A673 (cell line): ENCODE measurements at regions not wholly inside any gene's neighbourhood (a gene's known extent, or its start where the extent isn't known, plus 50 kb on each side); places are given as distances from the start of the nearest gene placed in this dataset.

Source experiments
- BruUV-seq: library from RNA; stranded (reverse); fragments of 400-500 nt; replicated peaks from 2 replicates; lab custom pipeline; 2021; lab: Mats Ljungman, UMichigan
- CTCF ChIA-PET: fragments of 300-600 bp; sonication (Branson Sonifier 250); formaldehyde crosslinking; loops from one replicate; lab custom pipeline; 2022; ENCODE audit warnings: antibody characterized with exemption; lab: Charles Lee
- POLR2A ChIA-PET: fragments of 300-600 bp; sonication (Branson Sonifier 250); formaldehyde crosslinking; loops from one replicate; lab custom pipeline; 2022; ENCODE audit warnings: antibody characterized with exemption; ENCODE audit not compliant: low non-redundant PET; lab: Charles Lee
- DNase-seq: peaks from one replicate; pipeline ENCODE4 v3.0.0-alpha.2; 2015; ENCODE audit warnings: low spot score
- H3K27ac ChIP-seq: fragments of 200-600 bp; sonication (generic); 2 replicates; pipeline ENCODE4 v1.5.1; 2016; ENCODE audit warnings: mixed run types, low read depth, mild to moderate bottlenecking, mixed read lengths, antibody characterized with exemption, low read length; ENCODE audit not compliant: poor library complexity, severe bottlenecking
- H3K27me3 ChIP-seq: fragments of 200-600 bp; sonication (generic); replicated peaks from 2 replicates; pipeline ENCODE4 v1.6.1; 2017; ENCODE audit warnings: mixed run types, low read depth, mild to moderate bottlenecking, mixed read lengths, antibody characterized with exemption, low read length; ENCODE audit not compliant: insufficient read depth, poor library complexity
- H3K36me3 ChIP-seq: fragments of 200-600 bp; sonication (generic); 2 replicates; pipeline ENCODE4 v1.6.1; 2016; ENCODE audit warnings: mixed run types, mild to moderate bottlenecking, mixed read lengths, antibody characterized with exemption, low read length; ENCODE audit not compliant: insufficient read depth, poor library complexity, severe bottlenecking
- H3K4me1 ChIP-seq: fragments of 200-600 bp; sonication (generic); 2 replicates; pipeline ENCODE4 v1.6.1; 2017; ENCODE audit warnings: mixed run types, mild to moderate bottlenecking, mixed read lengths, antibody characterized with exemption, low read length; ENCODE audit not compliant: insufficient read depth, poor library complexity, severe bottlenecking
- H3K4me3 ChIP-seq: fragments of 200-600 bp; sonication (generic); 2 replicates; pipeline ENCODE4 v1.5.1; 2016; ENCODE audit warnings: low read depth, mixed run types, mild to moderate bottlenecking, mixed read lengths, low read length; ENCODE audit not compliant: poor library complexity, severe bottlenecking
- H3K9me3 ChIP-seq: fragments of 200-600 bp; sonication (generic); 2 replicates; pipeline ENCODE4 v1.6.1; 2016; ENCODE audit warnings: mixed run types, low read depth, mild to moderate bottlenecking, mixed read lengths, antibody characterized with exemption, low read length; ENCODE audit not compliant: poor library complexity, severe bottlenecking
- EZH2 ChIP-seq: fragments of 200-600 bp; sonication (generic); IDR thresholded peaks from 2 replicates; pipeline ENCODE4 v1.6.1; 2017; ENCODE audit warnings: borderline replicate concordance, low read depth, mild to moderate bottlenecking, mixed read lengths, antibody characterized with exemption, low read length; ENCODE audit not compliant: poor library complexity, severe bottlenecking
- intact Hi-C: fragments of 100-400 bp; cut with micrococcal nuclease; formaldehyde crosslinking; loops from one replicate; pipeline ENCODE4 v1.10.0; 2022; ENCODE audit not compliant: unreplicated experiment
- TF ChIP-seq, protein P1 (sequence below): fragments of 300-800, 200-600 bp; sonication (generic); conservative IDR thresholded peaks from 2 replicates; pipeline ENCODE4 v1.5.1; 2017; ENCODE audit warnings: low read depth, mild to moderate bottlenecking, antibody characterized with exemption, low read length, moderate library complexity, mixed read lengths

- Histone ChIP-seq H3K9me3 (no peaks in the 10 kb centered on the region), H3K4me1 (no peaks in the 10 kb centered on the region), H3K27ac (no peak overlapping the region), H3K4me3 (no peak overlapping the region), H3K27me3 (no peaks in the 10 kb centered on the region), H3K36me3 (no peaks in the 10 kb centered on the region)
- intact Hi-C loops: no loop called here
- no peak for DNase-seq
- no TSS peak for BruUV-seq
- TF ChIP-seq, protein P1, sequence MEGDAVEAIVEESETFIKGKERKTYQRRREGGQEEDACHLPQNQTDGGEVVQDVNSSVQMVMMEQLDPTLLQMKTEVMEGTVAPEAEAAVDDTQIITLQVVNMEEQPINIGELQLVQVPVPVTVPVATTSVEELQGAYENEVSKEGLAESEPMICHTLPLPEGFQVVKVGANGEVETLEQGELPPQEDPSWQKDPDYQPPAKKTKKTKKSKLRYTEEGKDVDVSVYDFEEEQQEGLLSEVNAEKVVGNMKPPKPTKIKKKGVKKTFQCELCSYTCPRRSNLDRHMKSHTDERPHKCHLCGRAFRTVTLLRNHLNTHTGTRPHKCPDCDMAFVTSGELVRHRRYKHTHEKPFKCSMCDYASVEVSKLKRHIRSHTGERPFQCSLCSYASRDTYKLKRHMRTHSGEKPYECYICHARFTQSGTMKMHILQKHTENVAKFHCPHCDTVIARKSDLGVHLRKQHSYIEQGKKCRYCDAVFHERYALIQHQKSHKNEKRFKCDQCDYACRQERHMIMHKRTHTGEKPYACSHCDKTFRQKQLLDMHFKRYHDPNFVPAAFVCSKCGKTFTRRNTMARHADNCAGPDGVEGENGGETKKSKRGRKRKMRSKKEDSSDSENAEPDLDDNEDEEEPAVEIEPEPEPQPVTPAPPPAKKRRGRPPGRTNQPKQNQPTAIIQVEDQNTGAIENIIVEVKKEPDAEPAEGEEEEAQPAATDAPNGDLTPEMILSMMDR: no peak
- TF ChIP-seq EZH2: no peak
- CTCF ChIA-PET: no interaction called here
- POLR2A ChIA-PET: no interaction called here
These were observed 2112.2 kb upstream of the C9orf72 start for GRCh38 chr9:29685531-29685930.

GRCh38 chr9:29691145-29691544, 2117.9 kb upstream of the C9orf72 start:
- TSS peak; percentile 77 for BruUV-seq
- DNase-seq: no peak
- POLR2A ChIA-PET: no interaction called here
- intact Hi-C loops: loop anchor here (2.0 to 5.0 kb wide), 5 partner anchors 134 to 669 kb away; partner anchors contain the start of gene LINGO2
- Histone ChIP-seq H3K9me3 (peaks cover 4% of the 10 kb centered on the region), H3K27ac (no peak overlapping the region), H3K27me3 (no peaks in the 10 kb centered on the region), H3K4me1 (peaks cover 12% of the 10 kb centered on the region), H3K4me3 (no peak overlapping the region), H3K36me3 (no peaks in the 10 kb centered on the region)
- TF ChIP-seq, protein P1: no peak
- TF ChIP-seq EZH2: no peak
- CTCF ChIA-PET: no interaction called here

DNA sequence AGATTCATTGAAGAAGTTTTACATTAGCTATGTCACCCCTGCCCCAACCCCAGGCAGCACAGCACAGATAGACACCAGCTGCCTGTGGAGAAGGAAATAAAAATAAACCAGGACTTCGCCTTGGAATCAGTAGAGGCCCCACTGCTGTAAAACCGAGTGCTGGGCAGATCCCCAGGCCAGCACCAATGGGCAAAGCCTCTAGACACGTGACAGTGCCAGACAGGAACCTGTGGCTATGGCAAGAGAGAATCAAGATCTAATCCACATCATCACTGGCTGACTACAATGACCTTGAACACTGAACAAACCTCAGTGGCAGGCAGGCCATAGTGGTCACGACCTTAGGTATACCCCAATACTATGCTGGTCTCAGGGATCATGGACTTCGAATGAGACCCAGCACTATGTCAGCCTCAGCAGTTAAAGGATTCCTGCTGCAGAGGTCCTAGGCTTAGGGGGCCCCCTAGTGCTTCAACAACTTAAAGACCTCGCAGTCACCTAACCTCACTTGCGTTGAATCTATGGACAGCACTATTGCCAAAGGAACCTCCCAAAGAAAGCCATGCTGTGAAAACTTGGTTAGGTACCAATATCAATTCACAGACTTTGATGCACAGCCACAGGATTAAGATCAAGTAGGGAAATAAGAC, 2118.6 kb upstream of the C9orf72 start:
- H3K4me1 ChIP-seq: peaks cover 12% of the 10 kb centered on the region
- peaks cover 4% of the 10 kb centered on the region for H3K9me3 ChIP-seq
- TF ChIP-seq, protein P1: peak; percentile 73
- no peak for TF ChIP-seq EZH2
- peak; percentile 89 for DNase-seq
- intact Hi-C loops: loop anchor here (2.0 to 5.0 kb wide), 5 partner anchors 135 to 670 kb away; partner anchors contain the start of gene LINGO2
- BruUV-seq: no TSS peak
- ChIA-PET POLR2A (no interaction called here), CTCF (no interaction called here)
- no peaks in the 10 kb centered on the region for H3K36me3 ChIP-seq
- no peak overlapping the region for H3K27ac ChIP-seq
- H3K4me3 ChIP-seq: no peak overlapping the region
- H3K27me3 ChIP-seq: no peaks in the 10 kb centered on the region
